HepG2 (cell line): ENCODE measurements at regions not wholly inside any gene's neighbourhood (a gene's known extent, or its start where the extent isn't known, plus 50 kb on each side); places are given as distances from the start of the nearest gene placed in this dataset.
A peak's percentile ranks its signal among the peaks of the same experiment; 100 is the strongest.

Source experiments
- CTCF ChIP-seq: sonication (generic); formaldehyde crosslinking; IDR thresholded peaks from 2 replicates; pipeline ENCODE4 v1.5.0; 2020; ENCODE audit warnings: mild to moderate bottlenecking, missing genetic modification reagents, moderate library complexity
- FLYWCH1 ChIP-seq: sonication (generic); formaldehyde crosslinking; IDR thresholded peaks from 2 replicates; pipeline ENCODE4 v1.8.1; 2023; ENCODE audit warnings: mild to moderate bottlenecking, missing genetic modification reagents
- FOSL2 ChIP-seq: sonication (generic); formaldehyde crosslinking; IDR thresholded peaks from 2 replicates; pipeline ENCODE4 v1.4.0; 2020; ENCODE audit warnings: missing genetic modification reagents
- FOXP1 ChIP-seq, 2 experiments: fragments of 450-650 bp in 1 of 2; IDR thresholded peaks; 2 replicates each; pipeline ENCODE4 v1.6.1; 2017 to 2018; ENCODE audit warnings: antibody characterized with exemption in 1 of 2
- GMEB2 ChIP-seq: IDR thresholded peaks from 2 replicates; pipeline ENCODE4 v1.6.1; 2016; ENCODE audit warnings: missing biosample characterization, missing genetic modification reagents, low read depth
- HMGXB4 ChIP-seq, 2 experiments: sonication (generic) in 1 of 2; formaldehyde crosslinking in 1 of 2; IDR thresholded peaks; 2 replicates each; pipeline versions ENCODE4 v1.4.0 to v1.6.1; 2018 to 2020; ENCODE audit warnings: missing genetic modification reagents in 2 of 2, borderline replicate concordance in 1 of 2, low read depth in 1 of 2, mild to moderate bottlenecking in 1 of 2, missing biosample characterization in 1 of 2
- HNF4A ChIP-seq: sonication (generic); formaldehyde crosslinking; IDR thresholded peaks from 2 replicates; pipeline ENCODE4 v1.4.0; 2020; ENCODE audit warnings: missing genetic modification reagents
- IRF2 ChIP-seq: IDR thresholded peaks from 2 replicates; pipeline ENCODE4 v1.6.1; 2018; ENCODE audit warnings: missing genetic modification reagents, missing compliant biosample characterization
- PATZ1 ChIP-seq: sonication (generic); formaldehyde crosslinking; IDR thresholded peaks from 2 replicates; pipeline ENCODE4 v1.4.0; 2020; ENCODE audit warnings: missing genetic modification reagents
- POGZ ChIP-seq: sonication (generic); formaldehyde crosslinking; IDR thresholded peaks from 2 replicates; pipeline ENCODE4 v1.4.0; 2020; ENCODE audit warnings: mild to moderate bottlenecking, missing genetic modification reagents
- RXRB ChIP-seq: IDR thresholded peaks from 2 replicates; pipeline ENCODE4 v1.6.1; 2016; ENCODE audit warnings: borderline replicate concordance, missing genetic modification reagents, missing compliant biosample characterization
- ZBED4 ChIP-seq: sonication (generic); formaldehyde crosslinking; IDR thresholded peaks from 2 replicates; pipeline ENCODE4 v1.4.0; 2020; ENCODE audit warnings: missing genetic modification reagents, borderline replicate concordance
- ZBTB37 ChIP-seq: sonication (generic); formaldehyde crosslinking; IDR thresholded peaks from 2 replicates; pipeline ENCODE4 v1.4.0; 2020; ENCODE audit warnings: mild to moderate bottlenecking, missing genetic modification reagents
- ZNF605 ChIP-seq: sonication (generic); formaldehyde crosslinking; IDR thresholded peaks from 2 replicates; pipeline ENCODE4 v1.8.0; 2022; ENCODE audit warnings: mild to moderate bottlenecking, missing genetic modification reagents
- ZNF816 ChIP-seq: sonication (generic); formaldehyde crosslinking; IDR thresholded peaks from 2 replicates; pipeline ENCODE4 v1.8.0; 2022; ENCODE audit warnings: missing genetic modification reagents, mild to moderate bottlenecking, borderline replicate concordance
- ZSCAN25 ChIP-seq: sonication (generic); formaldehyde crosslinking; IDR thresholded peaks from 2 replicates; pipeline ENCODE4 v1.8.0; 2022; ENCODE audit warnings: mild to moderate bottlenecking, missing genetic modification reagents

- TF ChIP-seq IRF2 (CRISPR knock-in tag) (no peak), PATZ1 (peak; percentile 62), HMGXB4 (CRISPR knock-in tag; IDR thresholded peaks at IDR 0.05; ENCODE audit: borderline replicate concordance in 1 of 2, low read depth in 1 of 2) (no peak), FLYWCH1 (no peak), FOXP1 (IDR thresholded peaks at IDR 0.05) (no peak), FOXP1 (CRISPR knock-in tag; IDR thresholded peaks at IDR 0.05) (0 out of 2 replicates have a peak, but pooled peaks have one; percentile 5), ZNF816 (CRISPR knock-in tag) (no peak), GMEB2 (CRISPR knock-in tag) (no peak), POGZ (no peak; the same call in 1 of the 2 replicates), HNF4A (peak; percentile 94), ZSCAN25 (CRISPR knock-in tag) (no peak), ZBTB37 (CRISPR knock-in tag) (peak; percentile 83; the same call in 1 of the 2 replicates), ZNF605 (CRISPR knock-in tag) (peak; percentile 58; the same call in 1 of the 2 replicates), FOSL2 (CRISPR knock-in tag) (no peak; the same call in 1 of the 2 replicates), RXRB (CRISPR knock-in tag) (peak; percentile 39; the same call in 1 of the 2 replicates), ZBED4 (no peak), CTCF (CRISPR knock-in tag) (0 out of 2 replicates have a peak, but pooled peaks have one; percentile 15)
These were observed 115.6 kb downstream of the SIK1 start (continued) for GRCh38 chr21:43311301-43311817.
